K562 (cell line): ENCODE measurements at regions not wholly inside any gene's neighbourhood (a gene's known extent, or its start where the extent isn't known, plus 50 kb on each side); places are given as distances from the start of the nearest gene placed in this dataset.

Experiments
- ATAC-seq: fragments of 200-7000 bp; cut with Tn5 transposase; 3 replicates; pipeline ENCODE4 v1.9.1; 2020; ENCODE audit warnings: moderate library complexity
- BruUV-seq: library from RNA; stranded (reverse); fragments of 400-500 nt; replicated peaks from 2 replicates; lab custom pipeline; 2021; lab: Mats Ljungman, UMichigan
- CTCF ChIA-PET: fragments of 300-600 bp; formaldehyde crosslinking; extraction: SDS; loops from one replicate; lab custom pipeline; 2021; ENCODE audit warnings: low intra/inter-chr PET ratio; lab: Yijun Ruan, JAX
- POLR2A ChIA-PET: fragments of 300-600, 350-650 bp; sonication (Branson Sonifier 250); formaldehyde crosslinking; extraction: SDS; loops from one replicate; lab custom pipeline; 2021; ENCODE audit warnings: antibody characterized with exemption, inconsistent platforms; lab: Yijun Ruan, JAX
- DNase-seq, 4 experiments: peaks; one replicate each; pipeline versions ENCODE4 v3.0.0 to v3.0.0-alpha.2; 2011 to 2018; ENCODE audit warnings: low spot score in 3 of 4, mixed read lengths in 3 of 4; ENCODE audit errors: extremely low read depth in 1 of 4
- FAIRE-seq: peaks from 2 replicates; lab custom pipeline; 2011; peaks lifted over from hg19 to GRCh38; lab: Jason Lieb, UNC
- H2AFZ ChIP-seq: 2 replicates; pipeline ENCODE4 v1.6.0; 2011; ENCODE audit warnings: low read depth, low read length, control low read depth, inconsistent platforms
- H3K27ac ChIP-seq: fragments of 200-600 bp; 3 replicates; pipeline ENCODE4 v1.8.0; 2011; ENCODE audit warnings: low read depth, mild to moderate bottlenecking, control low read depth, inconsistent platforms, low read length, moderate library complexity, mixed read lengths; ENCODE audit errors: extremely low read depth
- H3K27me3 ChIP-seq, 2 experiments: fragments of 300-600 bp in 1 of 2; 2 replicates in 1 of 2; 3 replicates in 1 of 2; pipeline versions ENCODE4 v1.6.0 to v1.8.0; 2011; ENCODE audit warnings: inconsistent platforms in 2 of 2, low read length in 2 of 2, mild to moderate bottlenecking in 1 of 2, mixed read lengths in 1 of 2, moderate library complexity in 1 of 2; ENCODE audit not compliant: control insufficient read depth in 2 of 2, insufficient read depth in 2 of 2
- H3K36me3 ChIP-seq: fragments of 300-600 bp; 3 replicates; pipeline ENCODE4 v1.8.0; 2011; ENCODE audit warnings: mild to moderate bottlenecking, low read length, inconsistent platforms; ENCODE audit not compliant: control insufficient read depth, insufficient read depth
- H3K4me1 ChIP-seq, 2 experiments: fragments of 200-600 bp in 1 of 2; replicated peaks in 1 of 2; 2 replicates in 1 of 2; 3 replicates in 1 of 2; pipeline versions ENCODE4 v1.5.1 to v1.8.0; 2011; ENCODE audit warnings: inconsistent platforms in 2 of 2, low read length in 2 of 2, mild to moderate bottlenecking in 1 of 2, mixed read lengths in 1 of 2, moderate library complexity in 1 of 2; ENCODE audit not compliant: control insufficient read depth in 2 of 2, insufficient read depth in 2 of 2
- H3K4me2 ChIP-seq: 2 replicates; pipeline ENCODE4 v1.6.1; 2011; ENCODE audit warnings: low read length, control low read depth, inconsistent platforms, mixed read lengths; ENCODE audit not compliant: insufficient read depth
- H3K4me3 ChIP-seq: fragments of 200-600 bp; sonication (generic), shearing (Covaris generic); 2 replicates; pipeline ENCODE4 v1.5.1; 2016; ENCODE audit warnings: control low read depth, inconsistent platforms
- H3K79me2 ChIP-seq: fragments of 200-600 bp; 3 replicates; pipeline ENCODE4 v1.8.0; 2011; ENCODE audit warnings: low read length, inconsistent platforms; ENCODE audit not compliant: control insufficient read depth, insufficient read depth
- H3K9ac ChIP-seq, 2 experiments: 2 replicates each; pipeline versions ENCODE4 v1.6.0 to v1.6.1; 2011; ENCODE audit warnings: low read depth in 2 of 2, low read length in 2 of 2, control low read depth in 1 of 2, inconsistent platforms in 1 of 2, mild to moderate bottlenecking in 1 of 2, mixed read lengths in 1 of 2; ENCODE audit not compliant: insufficient read depth in 1 of 2
- H3K9me1 ChIP-seq: one replicate; pipeline ENCODE4 v1.6.0; 2011; ENCODE audit warnings: inconsistent platforms, mild to moderate bottlenecking, low read length, moderate library complexity; ENCODE audit not compliant: control insufficient read depth, insufficient read depth
- H3K9me3 ChIP-seq: replicated peaks from 2 replicates; pipeline ENCODE4 v1.5.1; 2011; ENCODE audit warnings: low read depth, low read length, inconsistent platforms; ENCODE audit not compliant: control insufficient read depth, insufficient read depth
- H4K20me1 ChIP-seq: replicated peaks from 2 replicates; pipeline ENCODE4 v1.6.1; 2011; ENCODE audit warnings: low read length, inconsistent platforms, mixed read lengths; ENCODE audit not compliant: control insufficient read depth, insufficient read depth
- HNRNPK ChIP-seq: fragments of 200-400 bp; formaldehyde crosslinking; IDR thresholded peaks from one replicate; pipeline ENCODE4 v1.6.1; 2018; ENCODE audit warnings: mild to moderate bottlenecking, low read depth, low read length; ENCODE audit not compliant: poor library complexity, severe bottlenecking
- POLR2H ChIP-seq: IDR thresholded peaks from 2 replicates; pipeline ENCODE4 v1.6.1; 2016; ENCODE audit warnings: missing genetic modification characterization, low read depth, mild to moderate bottlenecking, control low read depth, missing compliant biosample characterization, moderate library complexity
- ZKSCAN8 ChIP-seq: fragments of 200-800 bp; sonication (Bioruptor generic); IDR thresholded peaks from 2 replicates; pipeline ENCODE4 v1.6.1; 2016; ENCODE audit warnings: missing genetic modification characterization, missing compliant biosample characterization
- ZNF24 ChIP-seq: fragments of 450-650 bp; IDR thresholded peaks from 2 replicates; pipeline ENCODE4 v1.6.1; 2016
- WGBS: fragments of 100-300 bp; shearing (Covaris generic); methylation state at CpG from one replicate; pipeline ENCODE4 v1.1.6; 2016; ENCODE audit warnings: low coverage, mixed read lengths; ENCODE audit not compliant: insufficient coverage; ENCODE audit errors: missing lambda C conversion rate; 5-methylcytosine and 5-hydroxymethylcytosine counted together
- in situ Hi-C: fragments of 300-500 bp; cut with MboI; formaldehyde crosslinking; loops from 4 replicates; pipeline ENCODE4 v1.15.0; 2018; ENCODE audit warnings: inconsistent platforms, mixed read lengths
- intact Hi-C: fragments of 100-400 bp; cut with micrococcal nuclease; formaldehyde crosslinking; loops from 2 replicates; pipeline ENCODE4 v1.14.2; 2022

- H3K27me3 ChIP-seq = peaks cover 0 to 3% of the 10 kb centered on the region in 2 experiments; a peak in 2 of 5 replicates
These were observed 135.0 kb upstream of the XYLT1 start for GRCh38 chr16:17605784-17606183.

DNA sequence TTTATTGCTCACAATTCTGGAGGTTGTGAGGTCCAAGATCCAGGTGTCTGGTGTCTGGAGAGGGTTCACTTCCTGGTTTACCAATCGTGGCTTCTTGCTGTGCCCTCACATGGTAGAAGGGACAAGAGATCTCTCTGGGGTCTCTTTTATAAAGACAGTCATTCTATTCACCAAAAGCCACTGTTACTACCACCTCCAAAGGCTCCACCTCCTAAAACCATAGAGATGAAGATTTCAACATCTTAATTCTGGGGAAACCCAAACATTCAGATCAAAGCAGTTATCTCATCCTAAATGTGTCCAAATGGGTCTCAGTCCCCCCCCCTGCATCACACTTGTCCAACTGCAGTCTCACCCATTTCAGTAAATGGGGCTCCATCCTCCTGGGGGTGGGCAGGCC lies 132.9 kb upstream of the XYLT1 start:
- ATAC-seq (no peak), FAIRE-seq (no peak), DNase-seq (no peak)
- WGBS = 0% methylated on average over 1 of the region's 1 CpG
- Histone ChIP-seq H3K79me2 (no peaks in the 10 kb centered on the region), H4K20me1 (no peaks in the 10 kb centered on the region), H2AFZ (no peak overlapping the region), H3K4me2 (no peak overlapping the region), H3K9me1 (no peaks in the 10 kb centered on the region), H3K4me3 (no peak overlapping the region), H3K27ac (no peak overlapping the region), H3K4me1 (no peaks in the 10 kb centered on the region), H3K9me3 (no peaks in the 10 kb centered on the region), H3K36me3 (no peaks in the 10 kb centered on the region), H3K27me3 (peaks cover 0 to 3% of the 10 kb centered on the region in 2 experiments; a peak in 2 of 5 replicates), H3K9ac (no peak overlapping the region)
- ChIA-PET CTCF (no interaction called here), POLR2A (no interaction called here)
- in situ Hi-C loops (no loop called here), intact Hi-C loops (no loop called here)
- no peak for TF ChIP-seq POLR2H (tag)
- no TSS peak for BruUV-seq

More at GRCh38 chr16:17605784-17606183, 135.0 kb upstream of the XYLT1 start:
- H3K9me3 ChIP-seq = no peaks in the 10 kb centered on the region
- BruUV-seq = no TSS peak
- 0% methylated on average over 3 of the region's 4 CpGs for WGBS
- FAIRE-seq (no peak), DNase-seq (no peak), ATAC-seq (no peak)
- H3K9ac ChIP-seq = no peak overlapping the region
- TF ChIP-seq ZNF24 (peak; percentile 57; the same call in 1 of the 2 replicates), HNRNPK (no peak), ZKSCAN8 (CRISPR knock-in tag) (no peak)
- no peak overlapping the region for H3K4me3 ChIP-seq
- intact Hi-C loops (no loop called here), in situ Hi-C loops (no loop called here)
- no peaks in the 10 kb centered on the region for H4K20me1 ChIP-seq
- no peaks in the 10 kb centered on the region for H3K36me3 ChIP-seq
- H3K4me2 ChIP-seq = no peak overlapping the region
- no peaks in the 10 kb centered on the region for H3K9me1 ChIP-seq
- H3K4me1 ChIP-seq = no peaks in the 10 kb centered on the region
- CTCF ChIA-PET = no interaction called here
- no peaks in the 10 kb centered on the region for H3K79me2 ChIP-seq
- no peak overlapping the region for H3K27ac ChIP-seq
- POLR2A ChIA-PET = no interaction called here
- no peak overlapping the region for H2AFZ ChIP-seq
